Mesenchymal stem cell (in vitro differentiated cells and primary cell): ENCODE measurements at regions not wholly inside any gene's neighbourhood (a gene's known extent, or its start where the extent isn't known, plus 50 kb on each side); places are given as distances from the start of the nearest gene placed in this dataset.

Source experiments
- DNase-seq: peaks from one replicate; pipeline ENCODE4 v3.0.0-alpha.2; 2013
- H2AFZ ChIP-seq: one replicate; pipeline ENCODE4 v1.6.1; 2013; ENCODE audit warnings: low read depth, mild to moderate bottlenecking, control low read depth, inconsistent platforms, low read length, moderate library complexity
- H2AK5ac ChIP-seq: 2 replicates; pipeline ENCODE4 v1.6.1; 2013; ENCODE audit warnings: low read length, moderate library complexity, mild to moderate bottlenecking, inconsistent platforms; ENCODE audit not compliant: severe bottlenecking
- H2BK120ac ChIP-seq: one replicate; pipeline ENCODE4 v1.6.1; 2013; ENCODE audit warnings: low read depth, mild to moderate bottlenecking, inconsistent platforms, low read length, moderate library complexity
- H2BK12ac ChIP-seq, 2 experiments: one replicate each; pipeline ENCODE4 v1.6.1; 2013; ENCODE audit warnings: inconsistent platforms in 2 of 2, low read length in 2 of 2, mild to moderate bottlenecking in 2 of 2, moderate library complexity in 2 of 2, control low read depth in 1 of 2
- H2BK15ac ChIP-seq: one replicate; pipeline ENCODE4 v1.6.1; 2013; ENCODE audit warnings: mild to moderate bottlenecking, low read depth, inconsistent platforms; ENCODE audit not compliant: poor library complexity, severe bottlenecking
- H2BK5ac ChIP-seq: 2 replicates; pipeline ENCODE4 v1.6.1; 2013; ENCODE audit warnings: low read depth, mild to moderate bottlenecking, low read length, control low read depth, inconsistent platforms; ENCODE audit not compliant: poor library complexity, severe bottlenecking
- H3K14ac ChIP-seq, 2 experiments: one replicate each; pipeline ENCODE4 v1.6.1; 2013; ENCODE audit warnings: inconsistent platforms in 2 of 2, low read length in 2 of 2, control low read depth in 1 of 2, mild to moderate bottlenecking in 1 of 2, moderate library complexity in 1 of 2
- H3K18ac ChIP-seq, 2 experiments: one replicate each; pipeline ENCODE4 v1.6.1; 2013; ENCODE audit warnings: inconsistent platforms in 2 of 2, low read length in 2 of 2, control low read depth in 1 of 2, low read depth in 1 of 2, mild to moderate bottlenecking in 1 of 2
- H3K23ac ChIP-seq, 2 experiments: one replicate each; pipeline ENCODE4 v1.6.1; 2013; ENCODE audit warnings: inconsistent platforms in 2 of 2, low read length in 2 of 2, mild to moderate bottlenecking in 2 of 2, moderate library complexity in 2 of 2, control low read depth in 1 of 2
- H3K27ac ChIP-seq: 2 replicates; pipeline ENCODE4 v1.5.1; 2013; ENCODE audit warnings: mild to moderate bottlenecking, moderate library complexity, low read length, control low read depth, inconsistent platforms; ENCODE audit not compliant: poor library complexity, severe bottlenecking
- H3K27me3 ChIP-seq, 2 experiments: 2 replicates each; pipeline versions ENCODE4 v1.6.1 to v1.7.0; 2013; ENCODE audit warnings: low read length in 2 of 2, mild to moderate bottlenecking in 2 of 2, moderate library complexity in 2 of 2, control low read depth in 1 of 2, inconsistent platforms in 1 of 2; ENCODE audit not compliant: control insufficient read depth in 1 of 2, insufficient read depth in 1 of 2
- H3K36me3 ChIP-seq, 2 experiments: 2 replicates each; pipeline versions ENCODE4 v1.6.1 to v1.7.0; 2013; ENCODE audit warnings: low read length in 2 of 2, control low read depth in 1 of 2, inconsistent platforms in 1 of 2, low read depth in 1 of 2, mild to moderate bottlenecking in 1 of 2; ENCODE audit not compliant: insufficient read depth in 2 of 2, control insufficient read depth in 1 of 2
- H3K4ac ChIP-seq, 2 experiments: one replicate each; pipeline ENCODE4 v1.6.1; 2013; ENCODE audit warnings: inconsistent platforms in 2 of 2, low read length in 2 of 2, mild to moderate bottlenecking in 2 of 2, moderate library complexity in 2 of 2, control low read depth in 1 of 2, low read depth in 1 of 2
- H3K4me1 ChIP-seq: 2 replicates; pipeline ENCODE4 v1.6.1; 2013; ENCODE audit warnings: low read depth, low read length, control low read depth; ENCODE audit not compliant: control insufficient read depth, insufficient read depth
- H3K4me2 ChIP-seq: 2 replicates; pipeline ENCODE4 v1.6.1; 2013; ENCODE audit warnings: low read length, mild to moderate bottlenecking, inconsistent platforms; ENCODE audit not compliant: poor library complexity, severe bottlenecking
- H3K4me3 ChIP-seq, 2 experiments: 2 replicates each; pipeline versions ENCODE4 v1.5.1 to v1.7.0; 2013; ENCODE audit warnings: low read length in 2 of 2, mild to moderate bottlenecking in 2 of 2, control low read depth in 1 of 2, low read depth in 1 of 2; ENCODE audit not compliant: insufficient read depth in 1 of 2
- H3K79me1 ChIP-seq: replicated peaks from 2 replicates; pipeline ENCODE4 v1.6.1; 2013; ENCODE audit warnings: mild to moderate bottlenecking, control low read depth, low read length, inconsistent platforms; ENCODE audit not compliant: poor library complexity, severe bottlenecking
- H3K9ac ChIP-seq: 2 replicates; pipeline ENCODE4 v1.7.0; 2013; ENCODE audit warnings: mild to moderate bottlenecking, low read length, moderate library complexity
- H3K9me3 ChIP-seq: 2 replicates; pipeline ENCODE4 v1.7.0; 2013; ENCODE audit warnings: mild to moderate bottlenecking, low read length; ENCODE audit not compliant: control insufficient read depth
- H4K8ac ChIP-seq: one replicate; pipeline ENCODE4 v1.6.1; 2013; ENCODE audit warnings: inconsistent platforms, mild to moderate bottlenecking, low read length, moderate library complexity
- H4K91ac ChIP-seq: one replicate; pipeline ENCODE4 v1.6.1; 2013; ENCODE audit warnings: mild to moderate bottlenecking, low read length, inconsistent platforms
- WGBS: methylation state at CpG from one replicate; pipeline ENCODE4 v1.1.7; 2013; ENCODE audit warnings: mixed read lengths; 5-methylcytosine and 5-hydroxymethylcytosine counted together

- Histone ChIP-seq H3K4me3 (no peak overlapping the region), H4K8ac (no peak overlapping the region), H3K27me3 (no peaks in the 10 kb centered on the region), H3K4me2 (no peak overlapping the region), H2BK15ac (no peak overlapping the region), H3K18ac (peak overlapping the region in 1 of 2 experiments; percentile 12), H3K79me1 (no peaks in the 10 kb centered on the region), H2BK120ac (no peak overlapping the region), H3K23ac (no peak overlapping the region), H2AFZ (no peak overlapping the region), H3K14ac (no peak overlapping the region), H2BK5ac (no peak overlapping the region), H4K91ac (no peak overlapping the region), H3K27ac (no peak overlapping the region), H3K9ac (no peak overlapping the region), H3K4me1 (no peaks in the 10 kb centered on the region), H2BK12ac (no peak overlapping the region), H3K9me3 (no peaks in the 10 kb centered on the region), H2AK5ac (no peak overlapping the region), H3K4ac (no peak overlapping the region), H3K36me3 (no peaks in the 10 kb centered on the region)
- WGBS: 65% methylated on average over 2 of the region's 2 CpGs
- DNase-seq: no peak
These were observed 107.8 kb upstream of the NAMPT start for GRCh38 chr7:106392590-106392989.

- Histone ChIP-seq H3K9me3 (no peaks in the 10 kb centered on the region), H3K27me3 (no peaks in the 10 kb centered on the region), H3K9ac (no peak overlapping the region), H3K23ac (no peak overlapping the region), H3K4me3 (no peak overlapping the region), H2BK5ac (no peak overlapping the region), H3K14ac (no peak overlapping the region), H2BK12ac (peak overlapping the region in 1 of 2 experiments; percentile 39), H3K4ac (no peak overlapping the region), H2BK120ac (no peak overlapping the region), H3K4me2 (no peak overlapping the region), H3K4me1 (no peaks in the 10 kb centered on the region), H4K91ac (no peak overlapping the region), H3K36me3 (no peaks in the 10 kb centered on the region), H2BK15ac (no peak overlapping the region), H3K27ac (no peak overlapping the region), H2AK5ac (no peak overlapping the region), H2AFZ (no peak overlapping the region), H3K79me1 (no peaks in the 10 kb centered on the region), H3K18ac (peak overlapping the region in 1 of 2 experiments; percentile 12), H4K8ac (no peak overlapping the region)
- 85% methylated on average over 3 of the region's 4 CpGs for WGBS
- no peak for DNase-seq
These were observed 107.4 kb upstream of the NAMPT start for GRCh38 chr7:106392144-106392543.

- DNase-seq: no peak
- H3K23ac ChIP-seq: no peak overlapping the region
- no peak overlapping the region for H3K4me2 ChIP-seq
- H3K14ac ChIP-seq: no peak overlapping the region
- H3K4me1 ChIP-seq: peaks cover 2% of the 10 kb centered on the region
- H3K4ac ChIP-seq: no peak overlapping the region
- H3K4me3 ChIP-seq: no peak overlapping the region
- H3K79me1 ChIP-seq: no peaks in the 10 kb centered on the region
- H3K18ac ChIP-seq: no peak overlapping the region
- no peak overlapping the region for H2BK5ac ChIP-seq
- H2AFZ ChIP-seq: no peak overlapping the region
- H3K27ac ChIP-seq: no peak overlapping the region
- peak overlapping the region; percentile 61 for H4K91ac ChIP-seq
- WGBS: 92% methylated on average over 5 of the region's 5 CpGs
- H2BK12ac ChIP-seq: no peak overlapping the region
- H2BK15ac ChIP-seq: no peak overlapping the region
- peaks cover 0 to 5% of the 10 kb centered on the region in 2 experiments for H3K27me3 ChIP-seq
- no peak overlapping the region for H2BK120ac ChIP-seq
- no peak overlapping the region for H3K9ac ChIP-seq
- no peak overlapping the region for H2AK5ac ChIP-seq
- H3K9me3 ChIP-seq: no peaks in the 10 kb centered on the region
- H3K36me3 ChIP-seq: no peaks in the 10 kb centered on the region
- peak overlapping the region; percentile 50 for H4K8ac ChIP-seq
These were observed 102.2 kb upstream of the NAMPT start for GRCh38 chr7:106386958-106387357.

- no peak overlapping the region for H2BK5ac ChIP-seq
- H4K8ac ChIP-seq: no peak overlapping the region
- no peak overlapping the region for H3K27ac ChIP-seq
- no peak overlapping the region for H4K91ac ChIP-seq
- peaks cover 0 to 13% of the 10 kb centered on the region in 2 experiments for H3K27me3 ChIP-seq
- no peak overlapping the region for H2BK120ac ChIP-seq
- no peak overlapping the region for H2AFZ ChIP-seq
- no peak overlapping the region for H3K23ac ChIP-seq
- no peak overlapping the region for H3K9ac ChIP-seq
- no peak overlapping the region for H3K18ac ChIP-seq
- H2AK5ac ChIP-seq: no peak overlapping the region
- H3K4me2 ChIP-seq: no peak overlapping the region
- no peak overlapping the region for H3K4me3 ChIP-seq
- no peaks in the 10 kb centered on the region for H3K9me3 ChIP-seq
- H2BK15ac ChIP-seq: no peak overlapping the region
- no peaks in the 10 kb centered on the region for H3K79me1 ChIP-seq
- H3K14ac ChIP-seq: no peak overlapping the region
- H3K36me3 ChIP-seq: no peaks in the 10 kb centered on the region
- no peak for DNase-seq
- H2BK12ac ChIP-seq: no peak overlapping the region
- peaks cover 2% of the 10 kb centered on the region for H3K4me1 ChIP-seq
- H3K4ac ChIP-seq: no peak overlapping the region
These were observed 99.6 kb upstream of the NAMPT start for GRCh38 chr7:106384373-106384772.
